Parathyroid adenoma (tissue), 2 donors: ENCODE measurements at regions not wholly inside any gene's neighbourhood (a gene's known extent, or its start where the extent isn't known, plus 50 kb on each side); places are given as distances from the start of the nearest gene placed in this dataset.
"Not testable (repeated sequence)": the region's sequence is repeated elsewhere in the genome, so short reads cannot be mapped to it uniquely, and the experiment has no call there.

Experiments used
- H2AFZ ChIP-seq: fragments of 300-600 bp; sonication (generic); one replicate; pipeline ENCODE4 v1.7.0; 2017; ENCODE audit warnings: antibody characterized with exemption, mild to moderate bottlenecking
- H3K27ac ChIP-seq: fragments of 300-600 bp; sonication (generic); one replicate; pipeline ENCODE4 v1.7.0; 2017
- H3K27me3 ChIP-seq: fragments of 300-600 bp; sonication (generic); one replicate; pipeline ENCODE4 v1.7.0; 2017; ENCODE audit warnings: low read length; ENCODE audit not compliant: control insufficient read depth, insufficient read depth
- H3K36me3 ChIP-seq: fragments of 300-600 bp; sonication (generic); one replicate; pipeline ENCODE4 v1.7.0; 2017; ENCODE audit warnings: low read length; ENCODE audit not compliant: control insufficient read depth, insufficient read depth
- H3K4me1 ChIP-seq: fragments of 300-600 bp; sonication (generic); one replicate; pipeline ENCODE4 v1.7.0; 2017; ENCODE audit warnings: control low read depth
- H3K4me2 ChIP-seq: fragments of 300-600 bp; sonication (generic); one replicate; pipeline ENCODE4 v1.7.0; 2017; ENCODE audit warnings: low read length
- H3K4me3 ChIP-seq: fragments of 300-600 bp; sonication (generic); one replicate; pipeline ENCODE4 v1.7.0; 2017; ENCODE audit warnings: low read depth, low read length
- H3K79me2 ChIP-seq: fragments of 300-600 bp; sonication (generic); one replicate; pipeline ENCODE4 v1.7.0; 2017; ENCODE audit warnings: control low read depth
- H3K9ac ChIP-seq: fragments of 300-600 bp; sonication (generic); one replicate; pipeline ENCODE4 v1.7.0; 2017; ENCODE audit warnings: mild to moderate bottlenecking
- H3K9me3 ChIP-seq: fragments of 300-600 bp; sonication (generic); one replicate; pipeline ENCODE4 v1.7.0; 2017; ENCODE audit warnings: low read length; ENCODE audit not compliant: control insufficient read depth
- TF ChIP-seq, protein P1 (sequence below): fragments of 300-600 bp; sonication (generic); IDR thresholded peaks from one replicate; pipeline ENCODE4 v1.7.0; 2017; ENCODE audit warnings: antibody characterized with exemption, mild to moderate bottlenecking
- donor health status: primary hyperparathyroidism.

DNA sequence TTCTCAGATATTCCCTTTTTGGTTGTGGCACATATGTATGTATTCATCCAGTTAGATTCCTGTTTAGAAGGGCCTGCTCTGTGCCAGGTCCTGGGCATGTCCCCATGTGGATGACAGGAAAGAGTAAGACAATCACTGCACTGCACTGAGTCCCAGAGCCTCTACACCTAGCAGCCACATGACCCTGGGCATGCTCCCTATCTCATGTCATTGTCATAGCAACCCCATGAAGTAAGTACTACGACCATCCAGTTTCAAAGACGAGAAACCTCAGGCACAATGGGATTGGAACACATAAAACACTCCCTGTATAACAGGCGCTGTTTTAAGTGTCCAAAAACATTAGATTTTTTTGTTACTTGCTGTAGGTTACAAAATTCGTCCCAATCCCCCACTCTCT lies 594.4 kb downstream of the UQCRFS1 start:
- Histone ChIP-seq H3K79me2 (no peaks in the 10 kb centered on the region), H3K27me3 (no peaks in the 10 kb centered on the region), H3K27ac (no peak overlapping the region), H2AFZ (no peak overlapping the region), H3K36me3 (no peaks in the 10 kb centered on the region), H3K9ac (no peak overlapping the region), H3K9me3 (no peaks in the 10 kb centered on the region), H3K4me1 (no peaks in the 10 kb centered on the region), H3K4me2 (no peak overlapping the region), H3K4me3 (no peak overlapping the region)
- TF ChIP-seq, protein P1, sequence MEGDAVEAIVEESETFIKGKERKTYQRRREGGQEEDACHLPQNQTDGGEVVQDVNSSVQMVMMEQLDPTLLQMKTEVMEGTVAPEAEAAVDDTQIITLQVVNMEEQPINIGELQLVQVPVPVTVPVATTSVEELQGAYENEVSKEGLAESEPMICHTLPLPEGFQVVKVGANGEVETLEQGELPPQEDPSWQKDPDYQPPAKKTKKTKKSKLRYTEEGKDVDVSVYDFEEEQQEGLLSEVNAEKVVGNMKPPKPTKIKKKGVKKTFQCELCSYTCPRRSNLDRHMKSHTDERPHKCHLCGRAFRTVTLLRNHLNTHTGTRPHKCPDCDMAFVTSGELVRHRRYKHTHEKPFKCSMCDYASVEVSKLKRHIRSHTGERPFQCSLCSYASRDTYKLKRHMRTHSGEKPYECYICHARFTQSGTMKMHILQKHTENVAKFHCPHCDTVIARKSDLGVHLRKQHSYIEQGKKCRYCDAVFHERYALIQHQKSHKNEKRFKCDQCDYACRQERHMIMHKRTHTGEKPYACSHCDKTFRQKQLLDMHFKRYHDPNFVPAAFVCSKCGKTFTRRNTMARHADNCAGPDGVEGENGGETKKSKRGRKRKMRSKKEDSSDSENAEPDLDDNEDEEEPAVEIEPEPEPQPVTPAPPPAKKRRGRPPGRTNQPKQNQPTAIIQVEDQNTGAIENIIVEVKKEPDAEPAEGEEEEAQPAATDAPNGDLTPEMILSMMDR, result no peak

DNA sequence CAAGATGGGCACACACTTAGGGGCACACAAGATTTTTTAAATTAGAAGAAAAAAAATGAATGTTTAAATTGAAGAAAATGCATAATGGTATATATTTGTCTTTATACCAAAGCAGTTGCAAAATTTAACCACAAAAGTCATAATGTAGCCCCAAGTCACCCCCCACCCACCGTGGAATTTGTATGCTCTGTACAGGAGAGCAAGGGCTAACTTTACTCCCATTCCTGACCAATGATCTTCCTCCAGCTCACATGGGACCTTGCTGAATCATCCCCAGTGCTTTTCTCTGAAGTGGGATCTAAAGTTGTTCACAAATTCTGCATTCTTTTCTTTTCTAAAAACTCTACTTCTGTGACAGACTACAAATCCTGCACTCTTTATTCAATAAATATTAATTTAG lies 597.0 kb downstream of the UQCRFS1 start:
- TF ChIP-seq, protein P1, result no peak
- H3K4me3 ChIP-seq, result no peak overlapping the region
- no peak overlapping the region for H3K27ac ChIP-seq
- no peaks in the 10 kb centered on the region for H3K27me3 ChIP-seq
- H3K9ac ChIP-seq, result no peak overlapping the region
- no peaks in the 10 kb centered on the region for H3K79me2 ChIP-seq
- H3K4me1 ChIP-seq, result no peaks in the 10 kb centered on the region
- no peaks in the 10 kb centered on the region for H3K36me3 ChIP-seq
- no peak overlapping the region for H2AFZ ChIP-seq
- H3K9me3 ChIP-seq, result no peaks in the 10 kb centered on the region
- H3K4me2 ChIP-seq, result no peak overlapping the region

DNA sequence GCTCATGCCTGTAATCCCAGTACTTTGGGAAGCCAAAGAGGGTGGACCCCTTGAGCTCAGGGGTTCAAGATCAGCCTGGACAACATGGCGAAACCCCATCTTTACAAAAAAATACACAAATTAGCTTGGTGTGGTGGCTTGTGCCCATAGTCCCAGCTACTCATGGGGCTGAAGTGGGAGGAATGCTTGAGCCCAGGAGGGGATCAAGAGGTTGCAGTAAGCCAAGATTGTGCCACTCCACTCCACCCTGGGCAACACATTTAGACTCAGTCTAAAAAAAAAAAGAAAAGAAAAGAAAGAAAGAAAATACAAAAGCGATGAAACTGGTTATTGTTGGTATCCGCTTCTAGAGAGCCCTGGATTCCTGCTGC lies 597.4 kb downstream of the UQCRFS1 start:
- no peaks in the 10 kb centered on the region for H3K4me1 ChIP-seq
- H3K4me2 ChIP-seq, result no peak overlapping the region
- no peaks in the 10 kb centered on the region for H3K9me3 ChIP-seq
- no peak overlapping the region for H3K4me3 ChIP-seq
- no peaks in the 10 kb centered on the region for H3K27me3 ChIP-seq
- TF ChIP-seq, protein P1, result no peak
- H2AFZ ChIP-seq, result no peak overlapping the region
- H3K9ac ChIP-seq, result no peak overlapping the region
- H3K79me2 ChIP-seq, result no peaks in the 10 kb centered on the region
- no peaks in the 10 kb centered on the region for H3K36me3 ChIP-seq
- H3K27ac ChIP-seq, result no peak overlapping the region

DNA sequence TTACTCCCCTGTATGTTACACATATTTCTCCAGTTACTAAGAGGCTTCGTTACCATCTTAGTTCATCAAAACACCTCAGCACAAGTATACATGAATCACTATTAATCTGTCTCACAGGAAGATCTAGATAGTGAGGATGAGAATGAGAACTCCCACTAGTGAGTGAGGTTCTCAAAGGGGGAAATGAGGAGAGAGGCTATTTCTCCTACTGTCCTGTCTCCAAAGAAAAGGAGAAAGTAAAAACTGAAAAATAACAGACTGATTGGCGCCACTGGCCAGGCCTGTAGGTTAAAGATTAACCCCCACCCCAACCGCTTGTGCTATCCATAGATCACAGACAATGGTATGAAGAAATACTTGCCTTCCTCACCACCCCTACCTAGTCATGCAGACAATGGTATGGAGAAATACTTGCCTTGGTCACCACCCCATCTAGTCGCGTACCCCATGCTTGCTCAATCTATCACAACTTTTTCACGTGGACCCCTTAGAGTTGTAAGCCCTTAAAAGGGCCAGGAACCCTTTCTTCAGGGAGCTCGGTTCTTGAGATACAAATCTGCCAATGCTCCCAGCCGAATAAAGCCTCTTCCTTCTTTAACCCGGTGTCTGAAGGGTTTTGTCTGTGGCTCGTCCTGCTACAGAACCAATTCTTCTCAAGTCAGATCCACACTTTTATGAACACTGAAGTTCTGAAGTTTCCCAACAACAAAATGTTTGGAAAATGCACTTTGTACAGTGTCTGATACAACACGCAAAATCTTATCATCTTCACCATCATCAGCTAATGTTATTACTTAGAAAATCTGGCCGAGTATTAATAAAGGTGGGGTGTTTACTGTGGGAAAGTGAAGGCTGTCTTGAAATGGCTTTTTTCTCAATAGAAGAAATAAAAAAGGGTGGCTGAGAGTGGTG lies 598.1 kb downstream of the UQCRFS1 start:
- Histone ChIP-seq H3K4me3 (no peak overlapping the region), H3K27ac (no peak overlapping the region), H3K9ac (no peak overlapping the region), H3K9me3 (no peaks in the 10 kb centered on the region), H3K4me1 (no peaks in the 10 kb centered on the region), H3K79me2 (no peaks in the 10 kb centered on the region), H3K4me2 (no peak overlapping the region), H3K27me3 (no peaks in the 10 kb centered on the region), H2AFZ (no peak overlapping the region), H3K36me3 (no peaks in the 10 kb centered on the region)
- TF ChIP-seq, protein P1, result no peak

DNA sequence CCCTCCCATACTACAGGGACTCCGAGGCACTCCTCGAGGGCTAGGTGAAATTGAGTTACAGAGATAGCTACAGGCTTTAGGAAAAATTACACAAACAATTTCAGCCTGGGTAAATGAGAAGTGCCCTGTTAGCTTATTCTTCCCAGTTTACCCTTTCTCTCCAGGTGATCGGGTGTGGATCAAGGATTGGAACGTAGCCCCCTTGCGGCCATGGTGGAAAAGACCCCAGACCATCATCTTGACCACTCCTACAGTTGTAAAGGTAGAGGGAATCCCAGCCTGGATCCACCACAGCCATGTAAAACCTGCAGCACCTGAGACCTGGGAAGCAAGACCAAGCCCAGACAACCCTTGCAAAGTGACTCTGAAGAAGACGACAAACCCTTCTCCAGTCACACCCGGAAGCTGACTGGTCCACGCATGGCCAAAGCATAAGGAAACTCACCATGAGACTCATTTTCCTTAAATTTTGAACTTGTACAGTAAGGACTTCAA lies 600.6 kb downstream of the UQCRFS1 start:
- H3K9ac ChIP-seq, result no peak overlapping the region
- no peaks in the 10 kb centered on the region for H3K9me3 ChIP-seq
- H3K27me3 ChIP-seq, result no peaks in the 10 kb centered on the region
- no peaks in the 10 kb centered on the region for H3K36me3 ChIP-seq
- no peaks in the 10 kb centered on the region for H3K4me1 ChIP-seq
- TF ChIP-seq, protein P1, result no peak
- H3K27ac ChIP-seq, result no peak overlapping the region
- H2AFZ ChIP-seq, result no peak overlapping the region
- H3K4me2 ChIP-seq, result no peak overlapping the region
- H3K79me2 ChIP-seq, result no peaks in the 10 kb centered on the region
- no peak overlapping the region for H3K4me3 ChIP-seq

DNA sequence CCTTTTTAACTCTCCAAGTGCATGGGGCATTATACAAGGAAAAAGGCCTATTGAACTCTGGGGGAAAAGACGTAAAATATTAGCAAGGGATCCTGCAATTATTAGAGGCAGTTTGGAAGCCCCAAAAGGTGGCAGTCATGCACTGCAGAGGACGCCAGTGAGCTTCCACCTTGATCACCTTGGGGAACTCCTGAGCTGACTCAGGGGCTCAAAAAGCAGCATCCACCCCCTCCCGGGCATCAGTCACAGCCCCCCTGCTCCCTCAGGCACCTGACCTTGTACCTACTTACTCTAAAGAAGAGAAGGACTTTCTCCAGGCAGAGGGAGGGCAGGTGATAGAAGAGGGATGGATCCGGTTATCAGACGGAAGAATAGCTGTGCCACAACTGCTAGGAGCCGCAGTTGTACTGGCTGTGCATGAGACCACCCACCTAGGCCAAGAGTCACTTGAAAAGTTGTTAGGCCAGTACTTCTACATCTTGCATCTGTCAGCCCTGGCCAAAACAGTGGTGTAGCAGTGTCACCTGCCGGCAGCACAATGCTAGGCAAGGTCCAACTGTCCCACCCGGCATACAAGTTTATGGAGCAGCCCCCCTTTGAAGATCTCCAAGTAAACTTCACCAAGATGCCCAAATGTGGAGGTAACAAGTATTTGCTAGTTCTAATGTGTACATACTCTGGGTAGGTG lies 601.6 kb downstream of the UQCRFS1 start:
- not testable (repeated sequence) for H3K9me3 ChIP-seq, H3K4me2 ChIP-seq, H3K27me3 ChIP-seq, H3K27ac ChIP-seq, H2AFZ ChIP-seq, H3K9ac ChIP-seq, H3K4me1 ChIP-seq, H3K4me3 ChIP-seq, H3K36me3 ChIP-seq, H3K79me2 ChIP-seq
